GM06990 (cell line): ENCODE measurements at regions not wholly inside any gene's neighbourhood (a gene's known extent, or its start where the extent isn't known, plus 50 kb on each side); places are given as distances from the start of the nearest gene placed in this dataset.

ENCODE experiments used
- DNase-seq: peaks from one replicate; pipeline ENCODE4 v3.0.0-alpha.2; 2011; ENCODE audit not compliant: insufficient read length; ENCODE audit errors: extremely low read depth
- H3K27me3 ChIP-seq: replicated peaks from 2 replicates; pipeline ENCODE4 v1.6.0; 2011; ENCODE audit warnings: low read length; ENCODE audit not compliant: control insufficient read depth, insufficient read depth
- H3K36me3 ChIP-seq: 2 replicates; pipeline ENCODE4 v1.5.1; 2011; ENCODE audit warnings: low read length; ENCODE audit not compliant: control insufficient read depth, insufficient read depth
- H3K4me3 ChIP-seq: replicated peaks from 2 replicates; pipeline ENCODE4 v1.5.1; 2011; ENCODE audit warnings: low read depth, mild to moderate bottlenecking, control low read depth, low read length
- CTCF ChIP-seq: IDR thresholded peaks from 2 replicates; pipeline ENCODE4 v1.5.1; 2011; ENCODE audit warnings: low read length, control low read depth, mild to moderate bottlenecking, inconsistent platforms; ENCODE audit not compliant: insufficient read depth, poor library complexity, severe bottlenecking

DNA sequence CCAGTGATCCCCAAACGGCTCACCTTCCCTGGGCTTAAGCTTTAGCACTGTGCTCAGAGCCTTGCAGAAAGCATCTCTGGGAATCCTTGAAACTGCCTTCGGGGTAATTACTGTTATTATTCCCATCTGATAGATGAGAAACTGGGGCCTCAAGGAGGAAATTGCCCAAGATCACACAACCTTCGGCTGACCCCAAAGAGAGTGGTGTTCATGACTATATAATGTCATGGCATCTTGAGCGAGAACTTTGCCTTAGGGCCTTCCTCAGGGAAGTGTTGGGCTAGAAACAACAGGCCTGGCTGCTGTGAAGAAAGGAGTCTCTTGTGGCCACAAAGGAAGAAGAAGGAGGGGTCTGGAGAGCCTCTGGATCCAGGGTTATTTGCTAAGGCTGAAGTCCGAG is 388.7 kb upstream of the CFAP20DC start:
- Histone ChIP-seq H3K36me3 (no peaks in the 10 kb centered on the region), H3K27me3 (no peaks in the 10 kb centered on the region), H3K4me3 (no peak overlapping the region)
- no peak for DNase-seq
- no peak for TF ChIP-seq CTCF

- DNase-seq: no peak
- H3K36me3 ChIP-seq: no peaks in the 10 kb centered on the region
- no peak for TF ChIP-seq CTCF
- no peak overlapping the region for H3K4me3 ChIP-seq
- no peaks in the 10 kb centered on the region for H3K27me3 ChIP-seq
Observed at GRCh38 chr3:59436164-59436958, 386.5 kb upstream of the CFAP20DC start.

- DNase-seq: no peak
- no peak overlapping the region for H3K4me3 ChIP-seq
- TF ChIP-seq CTCF: no peak
- H3K27me3 ChIP-seq: no peaks in the 10 kb centered on the region
- no peaks in the 10 kb centered on the region for H3K36me3 ChIP-seq
Observed at GRCh38 chr3:59433546-59433945, 383.7 kb upstream of the CFAP20DC start.

- no peak for TF ChIP-seq CTCF
- Histone ChIP-seq H3K36me3 (no peaks in the 10 kb centered on the region), H3K4me3 (no peak overlapping the region), H3K27me3 (no peaks in the 10 kb centered on the region)
- DNase-seq: no peak
Observed at GRCh38 chr3:59432665-59433064, 382.8 kb upstream of the CFAP20DC start.

DNA sequence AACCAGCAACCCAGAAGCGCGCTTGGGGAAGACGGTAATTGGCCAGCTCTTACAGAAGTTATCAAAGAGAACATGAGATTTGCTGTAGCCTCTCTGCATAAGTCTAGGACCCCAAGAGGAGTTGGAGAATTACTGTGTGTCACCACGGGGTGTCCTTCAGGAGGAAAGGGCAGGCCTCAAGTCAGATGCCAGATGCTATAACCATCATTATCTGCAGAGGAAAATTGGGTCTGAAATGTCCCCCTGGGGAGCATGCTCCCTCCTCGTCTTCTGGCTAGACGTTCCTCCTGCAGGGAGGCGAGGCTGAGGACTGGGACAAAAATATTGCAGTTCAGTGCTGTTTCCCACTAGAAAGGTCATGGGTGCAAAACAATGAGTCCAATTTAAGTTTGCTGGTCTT is 380.5 kb upstream of the CFAP20DC start:
- no peaks in the 10 kb centered on the region for H3K27me3 ChIP-seq
- H3K4me3 ChIP-seq: no peak overlapping the region
- no peaks in the 10 kb centered on the region for H3K36me3 ChIP-seq
- no peak for DNase-seq
- TF ChIP-seq CTCF: no peak
